LNCaP clone FGC (cell line): ENCODE measurements at regions not wholly inside any gene's neighbourhood (a gene's known extent, or its start where the extent isn't known, plus 50 kb on each side); places are given as distances from the start of the nearest gene placed in this dataset.

Source experiments
- DNase-seq: peaks from one replicate; pipeline ENCODE4 v3.0.0-alpha.2; 2011; ENCODE audit warnings: low read depth
- H3K4me3 ChIP-seq: 2 replicates; pipeline ENCODE4 v1.5.1; 2011; ENCODE audit warnings: mild to moderate bottlenecking, low read depth, low read length, control low read depth
- TF ChIP-seq, protein P1 (sequence below): IDR thresholded peaks from 2 replicates; pipeline ENCODE4 v1.5.1; 2012; ENCODE audit warnings: mild to moderate bottlenecking; ENCODE audit not compliant: control insufficient read depth, insufficient read depth; ENCODE audit errors: extremely low read depth

GRCh38 chr1:195394567-195394966 lies 1213.7 kb downstream of the KCNT2 start:
- DNase-seq, result no peak
- TF ChIP-seq, protein P1, sequence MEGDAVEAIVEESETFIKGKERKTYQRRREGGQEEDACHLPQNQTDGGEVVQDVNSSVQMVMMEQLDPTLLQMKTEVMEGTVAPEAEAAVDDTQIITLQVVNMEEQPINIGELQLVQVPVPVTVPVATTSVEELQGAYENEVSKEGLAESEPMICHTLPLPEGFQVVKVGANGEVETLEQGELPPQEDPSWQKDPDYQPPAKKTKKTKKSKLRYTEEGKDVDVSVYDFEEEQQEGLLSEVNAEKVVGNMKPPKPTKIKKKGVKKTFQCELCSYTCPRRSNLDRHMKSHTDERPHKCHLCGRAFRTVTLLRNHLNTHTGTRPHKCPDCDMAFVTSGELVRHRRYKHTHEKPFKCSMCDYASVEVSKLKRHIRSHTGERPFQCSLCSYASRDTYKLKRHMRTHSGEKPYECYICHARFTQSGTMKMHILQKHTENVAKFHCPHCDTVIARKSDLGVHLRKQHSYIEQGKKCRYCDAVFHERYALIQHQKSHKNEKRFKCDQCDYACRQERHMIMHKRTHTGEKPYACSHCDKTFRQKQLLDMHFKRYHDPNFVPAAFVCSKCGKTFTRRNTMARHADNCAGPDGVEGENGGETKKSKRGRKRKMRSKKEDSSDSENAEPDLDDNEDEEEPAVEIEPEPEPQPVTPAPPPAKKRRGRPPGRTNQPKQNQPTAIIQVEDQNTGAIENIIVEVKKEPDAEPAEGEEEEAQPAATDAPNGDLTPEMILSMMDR, result no peak
- no peak overlapping the region for H3K4me3 ChIP-seq

- TF ChIP-seq, protein P1, result 0 out of 2 replicates have a peak, but pooled peaks have one; percentile 17
- peak; percentile 1 for DNase-seq
- no peak overlapping the region for H3K4me3 ChIP-seq
Observed at GRCh38 chr1:195376190-195376589, 1232.0 kb downstream of the KCNT2 start.

GRCh38 chr1:195373856-195374255 lies 1234.4 kb downstream of the KCNT2 start:
- TF ChIP-seq, protein P1, result no peak
- no peak for DNase-seq

DNA sequence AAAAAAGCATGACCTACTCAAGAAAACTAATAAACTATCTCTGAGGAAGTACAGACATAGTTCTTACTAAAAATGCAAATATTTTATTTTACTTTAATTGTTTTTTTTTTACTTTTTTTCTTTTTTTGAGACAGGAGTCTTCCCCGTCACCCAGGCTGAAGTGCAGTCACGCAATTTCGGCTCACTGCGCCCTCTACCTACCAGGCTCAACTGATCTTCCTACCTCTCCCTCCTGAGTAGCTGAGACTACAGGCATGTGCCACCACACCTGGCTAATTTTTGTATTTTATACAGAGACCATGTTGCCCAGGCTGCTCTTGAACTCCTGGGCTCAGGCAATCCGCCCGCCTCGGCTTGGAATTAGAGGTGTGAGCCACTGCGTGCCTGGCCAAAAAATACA lies 1263.1 kb downstream of the KCNT2 start:
- TF ChIP-seq, protein P1, result peak; percentile 63
- DNase-seq, result no peak
- H3K4me3 ChIP-seq, result no peak overlapping the region

More at GRCh38 chr1:195373856-195374255, 1234.4 kb downstream of the KCNT2 start:
- no peak overlapping the region for H3K4me3 ChIP-seq

GRCh38 chr1:195337646-195338045 lies 1270.6 kb downstream of the KCNT2 start:
- no peak for DNase-seq
- TF ChIP-seq, protein P1, result no peak
- no peak overlapping the region for H3K4me3 ChIP-seq

- no peak overlapping the region for H3K4me3 ChIP-seq
- TF ChIP-seq, protein P1, result no peak
- no peak for DNase-seq
Observed at GRCh38 chr1:195336812-195337211, 1271.4 kb downstream of the KCNT2 start.

GRCh38 chr1:195335541-195335940 lies 1272.7 kb downstream of the KCNT2 start:
- H3K4me3 ChIP-seq, result no peak overlapping the region
- TF ChIP-seq, protein P1, result no peak
- peak; percentile 1 for DNase-seq
